AG10803 (cell line): ENCODE measurements at regions not wholly inside any gene's neighbourhood (a gene's known extent, or its start where the extent isn't known, plus 50 kb on each side); places are given as distances from the start of the nearest gene placed in this dataset.

Source experiments
- DNase-seq: peaks from one replicate; pipeline ENCODE4 v3.0.0; 2010; ENCODE audit warnings: low read depth
- H3K4me3 ChIP-seq: 2 replicates; pipeline ENCODE4 v1.5.1; 2011; ENCODE audit warnings: mild to moderate bottlenecking, low read length, control low read depth
- TF ChIP-seq, protein P1 (sequence below): conservative IDR thresholded peaks from 2 replicates; pipeline ENCODE4 v1.5.1; 2011; ENCODE audit warnings: mild to moderate bottlenecking, low read length, control low read depth, inconsistent platforms

DNA sequence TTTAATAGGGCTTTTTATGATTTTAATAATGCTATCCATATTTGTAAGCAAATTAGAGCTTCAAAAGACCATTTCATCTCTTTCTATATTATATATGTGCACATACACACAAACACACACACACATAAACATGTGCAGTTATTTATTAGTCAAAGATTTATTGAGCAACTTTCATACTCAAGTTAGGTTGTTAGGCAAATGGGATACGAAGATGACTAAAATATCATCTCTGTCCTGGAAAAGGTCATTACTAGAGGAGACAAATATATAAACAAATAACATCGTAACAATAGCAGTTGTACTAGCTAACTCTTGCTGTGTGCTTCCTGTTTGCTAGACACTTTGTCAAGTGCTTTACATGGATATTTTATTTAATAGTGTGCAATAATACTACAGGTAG lies 307.9 kb downstream of the SNX13 start:
- no peak for DNase-seq
- TF ChIP-seq, protein P1, sequence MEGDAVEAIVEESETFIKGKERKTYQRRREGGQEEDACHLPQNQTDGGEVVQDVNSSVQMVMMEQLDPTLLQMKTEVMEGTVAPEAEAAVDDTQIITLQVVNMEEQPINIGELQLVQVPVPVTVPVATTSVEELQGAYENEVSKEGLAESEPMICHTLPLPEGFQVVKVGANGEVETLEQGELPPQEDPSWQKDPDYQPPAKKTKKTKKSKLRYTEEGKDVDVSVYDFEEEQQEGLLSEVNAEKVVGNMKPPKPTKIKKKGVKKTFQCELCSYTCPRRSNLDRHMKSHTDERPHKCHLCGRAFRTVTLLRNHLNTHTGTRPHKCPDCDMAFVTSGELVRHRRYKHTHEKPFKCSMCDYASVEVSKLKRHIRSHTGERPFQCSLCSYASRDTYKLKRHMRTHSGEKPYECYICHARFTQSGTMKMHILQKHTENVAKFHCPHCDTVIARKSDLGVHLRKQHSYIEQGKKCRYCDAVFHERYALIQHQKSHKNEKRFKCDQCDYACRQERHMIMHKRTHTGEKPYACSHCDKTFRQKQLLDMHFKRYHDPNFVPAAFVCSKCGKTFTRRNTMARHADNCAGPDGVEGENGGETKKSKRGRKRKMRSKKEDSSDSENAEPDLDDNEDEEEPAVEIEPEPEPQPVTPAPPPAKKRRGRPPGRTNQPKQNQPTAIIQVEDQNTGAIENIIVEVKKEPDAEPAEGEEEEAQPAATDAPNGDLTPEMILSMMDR, result no peak
- no peak overlapping the region for H3K4me3 ChIP-seq

DNA sequence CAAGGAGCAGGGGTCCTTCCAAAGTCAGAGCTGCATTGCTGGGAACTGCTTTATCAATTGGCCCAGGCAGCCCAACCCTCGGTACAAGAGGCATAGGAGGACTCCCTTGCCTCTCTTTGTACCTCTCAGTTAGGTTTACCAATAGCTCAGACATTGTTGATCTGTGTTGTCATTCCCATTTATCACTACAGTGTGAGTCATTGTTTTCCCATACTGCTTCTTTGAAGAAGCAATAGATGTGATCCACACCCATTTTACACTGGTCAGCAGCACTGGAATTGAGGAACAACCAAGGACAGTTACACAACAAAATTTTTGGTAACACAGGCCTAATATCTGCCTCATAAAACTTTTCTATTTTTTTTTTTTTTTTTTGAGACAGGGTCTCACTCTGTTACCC lies 307.2 kb downstream of the SNX13 start:
- H3K4me3 ChIP-seq, result no peak overlapping the region
- TF ChIP-seq, protein P1, result no peak
- DNase-seq, result peak; percentile 71

DNA sequence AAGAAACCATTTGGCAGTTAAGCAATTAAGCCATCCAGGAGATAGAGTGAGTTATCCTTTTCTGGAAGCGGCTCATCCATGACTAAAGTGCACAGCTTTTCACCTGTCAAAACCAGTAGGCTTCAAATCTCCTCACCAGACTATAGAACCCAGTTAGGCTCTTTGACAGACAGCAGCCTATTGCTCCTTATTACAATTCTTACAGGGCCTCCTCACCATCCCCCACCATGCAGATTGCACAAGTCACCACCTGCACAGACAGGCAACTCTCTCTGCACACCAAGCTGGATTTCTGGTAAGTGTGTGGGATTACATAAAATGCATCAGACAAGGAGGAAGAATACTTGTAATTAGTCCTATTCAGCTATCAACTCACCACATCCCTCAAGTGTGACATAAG lies 301.6 kb downstream of the SNX13 start:
- no peak overlapping the region for H3K4me3 ChIP-seq
- TF ChIP-seq, protein P1, result no peak
- no peak for DNase-seq

DNA sequence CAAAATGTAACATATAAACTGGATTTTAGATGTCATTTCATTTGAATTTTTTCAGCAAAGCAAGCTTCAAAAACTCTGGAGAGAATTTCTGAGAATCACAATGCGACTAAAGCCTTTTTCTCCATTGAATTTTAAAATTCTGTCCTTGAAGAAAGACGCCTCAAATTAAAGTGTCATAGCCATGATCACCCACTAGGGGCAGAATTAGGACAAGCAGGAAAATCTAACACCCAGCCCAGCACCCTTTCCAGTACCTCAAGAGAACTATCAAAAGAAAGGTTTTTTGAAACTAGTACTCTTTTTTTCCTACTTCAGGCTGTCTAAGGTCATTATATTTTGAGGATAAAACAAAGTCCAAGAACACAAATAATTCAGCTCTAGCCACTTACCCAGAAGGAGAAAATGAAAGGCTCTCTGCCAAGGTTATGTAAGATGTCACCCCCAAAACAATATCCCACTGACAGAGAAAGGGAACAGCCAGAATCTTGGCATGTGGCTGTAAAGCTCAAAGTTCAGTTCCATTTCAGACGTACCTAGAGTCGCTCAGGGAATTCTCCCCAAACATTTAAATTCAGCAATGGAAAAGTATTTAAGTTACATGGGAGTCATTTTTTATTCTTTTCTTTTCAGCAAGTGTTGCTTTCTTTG lies 299.4 kb downstream of the SNX13 start:
- peak; percentile 46 for DNase-seq
- H3K4me3 ChIP-seq, result no peak overlapping the region
- TF ChIP-seq, protein P1, result peak; percentile 64

DNA sequence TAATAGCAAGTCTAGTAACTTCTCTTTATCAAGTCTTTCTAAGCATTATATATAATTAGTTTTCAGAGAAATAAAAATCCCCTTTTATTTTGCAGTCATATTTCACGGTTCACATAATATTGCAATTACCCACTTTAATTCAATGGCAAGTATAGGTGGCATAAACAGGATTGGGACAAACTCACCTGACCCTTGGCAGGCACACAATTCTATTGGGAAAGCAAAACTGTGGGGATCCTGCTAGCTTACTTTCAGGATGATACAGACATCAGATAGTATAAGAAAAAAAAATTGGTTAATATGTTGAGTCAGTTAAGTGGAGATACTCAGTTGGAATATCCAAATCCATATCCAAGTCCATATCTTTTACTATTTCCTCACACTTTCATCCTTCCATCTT lies 294.8 kb downstream of the SNX13 start:
- TF ChIP-seq, protein P1, result no peak
- no peak for DNase-seq
- H3K4me3 ChIP-seq, result no peak overlapping the region

DNA sequence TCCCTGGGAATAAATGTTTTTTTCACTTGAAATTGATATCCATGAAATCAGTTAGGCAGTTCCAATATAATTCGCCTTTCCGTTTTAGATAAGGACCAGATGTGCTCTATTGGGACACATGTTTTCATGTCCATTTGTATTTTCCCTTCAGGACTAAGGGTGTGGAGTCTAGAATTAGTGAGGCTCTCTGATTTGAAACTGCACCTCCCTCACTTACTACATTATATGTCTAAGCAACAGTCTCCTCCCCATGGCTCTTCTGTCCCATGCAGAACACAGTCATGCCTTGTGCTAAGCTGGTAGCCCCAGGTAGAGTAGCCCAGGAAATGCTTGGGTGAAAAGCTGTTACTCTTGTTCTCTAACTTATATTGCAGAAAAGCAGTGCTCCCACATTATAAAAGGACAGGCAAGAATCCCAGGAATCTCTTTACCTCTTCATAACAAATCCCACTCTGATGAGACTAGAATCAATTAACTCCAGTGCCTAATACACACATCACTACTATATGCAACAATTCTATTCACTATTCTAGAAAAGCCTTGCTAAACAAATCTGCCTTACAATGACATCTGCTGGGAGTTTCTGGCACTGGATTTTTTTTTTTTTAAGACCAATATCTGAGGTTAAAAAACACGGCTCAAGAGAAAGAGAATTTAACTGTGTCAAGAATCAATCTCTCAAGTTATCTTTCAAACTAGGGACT lies 293.9 kb downstream of the SNX13 start:
- H3K4me3 ChIP-seq, result no peak overlapping the region
- DNase-seq, result peak; percentile 56
- TF ChIP-seq, protein P1, result peak; percentile 66

DNA sequence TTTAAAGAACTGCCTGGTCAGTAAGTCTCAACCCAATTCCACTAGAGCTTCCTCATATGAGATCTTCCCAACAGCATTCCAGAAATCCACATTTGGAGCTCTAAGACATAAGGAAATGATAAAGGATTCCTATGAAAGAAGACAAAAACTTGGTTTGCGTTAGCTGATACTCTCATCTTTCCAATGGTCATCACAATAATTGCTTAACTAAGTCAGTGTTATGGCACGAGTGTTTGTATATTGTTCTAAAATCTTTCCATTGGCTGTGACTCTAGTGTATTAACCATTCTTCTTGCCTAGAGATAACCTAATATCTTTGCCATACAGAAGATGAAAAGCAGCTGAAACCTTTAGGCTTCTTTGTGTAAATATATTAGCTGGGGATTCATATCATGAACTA lies 289.0 kb downstream of the SNX13 start:
- no peak overlapping the region for H3K4me3 ChIP-seq
- TF ChIP-seq, protein P1, result no peak
- DNase-seq, result peak; percentile 68
